ENCODE measurements at regions not wholly inside any gene's neighbourhood (a gene's known extent, or its start where the extent isn't known, plus 50 kb on each side); places are given as distances from the start of the nearest gene placed in this dataset.
"Not testable (repeated sequence)": the region's sequence is repeated elsewhere in the genome, so short reads cannot be mapped to it uniquely, and the experiment has no call there.

DNA sequence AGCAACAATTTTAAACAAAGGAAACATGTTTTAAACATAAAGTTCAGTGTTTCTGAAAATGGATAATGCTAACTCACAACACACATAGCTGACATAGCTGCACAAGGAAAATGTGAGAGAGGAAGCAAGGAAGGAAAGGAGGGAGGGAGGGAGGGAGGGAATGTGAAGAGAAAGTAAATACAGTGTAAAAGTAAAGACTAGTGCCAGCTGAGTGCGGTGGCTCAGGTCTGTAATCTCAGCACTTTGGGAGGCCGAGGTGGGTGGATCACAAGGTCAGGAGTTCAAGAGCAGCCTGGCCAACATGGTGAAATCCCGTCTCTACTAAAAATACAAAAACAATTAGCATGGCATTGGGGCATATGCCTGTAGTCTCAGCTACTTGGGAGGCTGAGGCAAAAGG, 373.7 kb upstream of the CXADR start:
- TF ChIP-seq POLR2A, CTCF, POLR2AphosphoS5 (IDR thresholded peaks at IDR 0.05): not testable (repeated sequence)

Data from prostate gland (tissue), 2 donors.